Dedifferentiated amniotic fluid mesenchymal stem cell (primary cell): ENCODE measurements at regions not wholly inside any gene's neighbourhood (a gene's known extent, or its start where the extent isn't known, plus 50 kb on each side); places are given as distances from the start of the nearest gene placed in this dataset.

ENCODE experiments used
- DNase-seq: peaks from one replicate; pipeline ENCODE4 v3.0.0-alpha.2; 2016; ENCODE audit errors: extremely low spot score

DNA sequence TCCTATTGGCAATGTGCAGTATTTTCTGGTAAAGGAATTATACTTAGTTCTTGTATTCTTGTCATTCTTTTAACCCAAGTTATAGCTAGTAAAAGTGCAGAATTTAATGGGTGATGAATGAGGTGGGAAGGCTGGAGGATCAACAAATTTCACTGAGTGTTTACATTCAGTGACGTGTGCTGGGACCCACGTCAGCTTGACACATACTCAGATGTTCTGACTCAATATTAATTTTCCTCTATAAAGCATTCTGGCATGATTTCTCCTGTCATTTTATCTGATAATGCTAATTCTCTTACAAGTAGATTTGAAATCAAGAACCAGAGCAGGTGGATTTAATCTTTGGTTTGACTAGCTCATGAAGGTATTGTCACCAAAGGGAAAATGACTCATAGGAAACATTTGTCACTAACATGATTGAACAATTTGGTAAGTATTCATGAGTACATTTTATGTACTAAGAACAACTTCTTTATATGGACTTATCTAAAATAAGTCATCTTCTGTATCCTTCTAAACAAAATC lies 71.0 kb upstream of the SYNPR start:
- no peak for DNase-seq

GRCh38 chr3:63228087-63228486 lies 50.0 kb upstream of the SYNPR start:
- no peak for DNase-seq
